ENCODE measurements at regions not wholly inside any gene's neighbourhood (a gene's known extent, or its start where the extent isn't known, plus 50 kb on each side); places are given as distances from the start of the nearest gene placed in this dataset.
"Not testable (repeated sequence)": the region's sequence is repeated elsewhere in the genome, so short reads cannot be mapped to it uniquely, and the experiment has no call there.

- no peak overlapping the region for H3K4me3 Mint-ChIP-seq
- no peak overlapping the region for H3K27ac Mint-ChIP-seq
- H3K27me3 Mint-ChIP-seq, result peaks cover 7% of the 10 kb centered on the region
- H3K9me3 Mint-ChIP-seq, result no peaks in the 10 kb centered on the region
- ChIA-PET CTCF (no interaction called here), POLR2A (no interaction called here)
- DNase-seq, result no peak
- intact Hi-C loops (cut with micrococcal nuclease), result no loop called here
- H3K4me1 Mint-ChIP-seq (ENCODE audit: low read depth), result no peaks in the 10 kb centered on the region
- H3K36me3 Mint-ChIP-seq, result no peaks in the 10 kb centered on the region
Measured at GRCh38 chr2:20499387-20499786, 52.5 kb downstream of the RHOB start.

DNA sequence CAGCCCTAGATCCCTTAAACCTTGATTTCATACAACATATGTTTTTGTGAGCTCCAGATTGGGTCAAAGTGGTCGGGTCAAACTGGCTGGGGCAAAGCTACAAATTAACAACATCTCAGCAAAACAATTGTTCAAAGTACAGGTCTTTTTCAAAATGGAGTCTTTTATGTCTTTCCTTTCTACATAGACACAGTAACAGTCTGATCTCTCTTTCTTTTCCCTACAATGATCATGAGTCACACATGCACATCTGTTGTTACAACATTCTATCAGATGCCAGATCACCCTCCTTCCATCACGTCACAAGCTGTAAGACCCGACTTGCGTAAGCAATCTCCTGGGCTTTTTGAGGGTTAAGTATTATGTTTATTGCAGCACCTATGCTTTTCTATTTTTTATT is 55.1 kb downstream of the RHOB start:
- Mint-ChIP-seq H3K36me3 (no peaks in the 10 kb centered on the region), H3K4me3 (no peak overlapping the region), H3K27ac (no peak overlapping the region), H3K9me3 (no peaks in the 10 kb centered on the region), H3K27me3 (peaks cover 7% of the 10 kb centered on the region), H3K4me1 (ENCODE audit: low read depth) (peaks cover 5% of the 10 kb centered on the region)
- DNase-seq, result no peak
- CTCF ChIA-PET, result no interaction called here
- POLR2A ChIA-PET, result no interaction called here
- intact Hi-C loops (cut with micrococcal nuclease), result no loop called here

DNA sequence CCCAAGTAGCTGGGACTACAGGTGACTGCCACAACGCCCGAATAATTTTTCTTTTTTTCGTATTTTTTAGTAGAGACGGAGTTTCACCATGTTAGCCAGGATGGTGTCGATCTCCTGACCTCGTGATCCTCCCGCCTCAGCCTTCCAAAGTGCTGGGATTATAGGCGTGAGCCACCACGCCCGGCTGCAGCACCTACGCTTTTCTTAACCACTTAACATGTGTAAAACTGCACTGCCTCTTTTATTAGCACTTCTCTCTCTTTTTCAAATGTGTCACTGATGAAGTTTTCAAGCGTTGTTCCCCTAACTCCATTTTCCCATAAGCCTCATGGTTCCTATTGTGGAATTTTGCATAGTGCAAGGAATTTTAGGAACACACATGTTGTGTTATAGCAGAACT is 55.6 kb downstream of the RHOB start:
- H3K27ac Mint-ChIP-seq; DNase-seq; H3K4me1 Mint-ChIP-seq (ENCODE audit: low read depth); CTCF ChIA-PET; H3K9me3 Mint-ChIP-seq; H3K4me3 Mint-ChIP-seq; H3K36me3 Mint-ChIP-seq; H3K27me3 Mint-ChIP-seq; intact Hi-C loops (cut with micrococcal nuclease); POLR2A ChIA-PET: not testable (repeated sequence)

DNA sequence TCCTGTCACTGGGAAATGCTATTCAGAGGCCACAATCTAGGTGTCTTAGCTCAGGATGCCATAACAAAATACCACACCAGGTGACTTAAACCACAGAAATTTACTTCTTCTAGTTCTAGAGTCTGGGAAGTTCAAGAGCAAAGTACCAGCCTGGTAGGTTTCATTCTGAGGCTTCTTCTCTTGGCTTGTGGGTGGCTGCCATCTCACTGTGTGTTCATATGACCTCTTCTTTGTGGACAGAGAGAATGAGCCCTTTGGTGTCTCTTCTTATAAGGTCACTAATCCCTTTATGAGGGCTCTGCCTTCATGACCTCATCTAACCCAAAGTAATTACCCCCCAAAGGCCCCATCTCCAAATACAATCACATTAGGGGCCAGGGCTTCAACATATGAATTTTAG is 57.3 kb downstream of the RHOB start:
- intact Hi-C loops (cut with micrococcal nuclease), result no loop called here
- H3K27ac Mint-ChIP-seq, result no peak overlapping the region
- DNase-seq, result no peak
- H3K9me3 Mint-ChIP-seq, result no peaks in the 10 kb centered on the region
- H3K36me3 Mint-ChIP-seq, result no peaks in the 10 kb centered on the region
- CTCF ChIA-PET, result no interaction called here
- POLR2A ChIA-PET, result no interaction called here
- peaks cover 7% of the 10 kb centered on the region for H3K27me3 Mint-ChIP-seq
- peaks cover 10% of the 10 kb centered on the region for H3K4me1 Mint-ChIP-seq (ENCODE audit: low read depth)
- H3K4me3 Mint-ChIP-seq, result no peak overlapping the region

DNA sequence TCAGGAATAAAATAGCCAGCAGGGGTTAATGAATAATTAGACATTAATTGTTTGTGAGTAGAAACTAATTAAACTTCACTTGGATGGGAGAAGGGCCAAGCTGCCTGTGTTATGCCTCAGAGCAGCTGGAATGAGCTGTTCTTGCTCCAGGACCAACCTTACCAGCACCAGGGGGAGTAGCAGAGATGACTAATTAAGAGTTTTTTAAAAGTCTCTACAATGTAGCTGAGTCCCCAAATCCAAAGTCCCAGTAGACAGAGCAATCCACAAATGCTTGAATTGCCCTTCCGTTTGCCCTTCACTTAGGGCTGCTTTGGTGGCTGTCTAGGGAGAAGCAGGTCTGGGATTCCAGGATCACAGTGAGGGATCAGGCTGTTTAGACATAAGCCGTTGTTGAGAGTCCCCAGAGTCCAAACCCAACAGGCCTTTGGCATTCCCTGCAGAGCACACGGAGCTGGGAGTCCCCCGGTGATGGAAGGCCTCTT is 59.4 kb downstream of the RHOB start:
- intact Hi-C loops (cut with micrococcal nuclease), result loop anchor here (2.0 kb wide), 1 partner anchor 313 kb away; no protein-coding TSS in a partner anchor
- Mint-ChIP-seq H3K27ac (no peak overlapping the region), H3K36me3 (no peaks in the 10 kb centered on the region), H3K4me3 (no peak overlapping the region), H3K9me3 (no peaks in the 10 kb centered on the region), H3K27me3 (peaks cover 3% of the 10 kb centered on the region), H3K4me1 (ENCODE audit: low read depth) (peaks cover 10% of the 10 kb centered on the region)
- ChIA-PET POLR2A (no interaction called here), CTCF (interaction anchor here (1.9 kb wide), 1 partner anchor 66 kb away, joined by 5 read pairs; no protein-coding TSS in a partner anchor)
- no peak for DNase-seq

DNA sequence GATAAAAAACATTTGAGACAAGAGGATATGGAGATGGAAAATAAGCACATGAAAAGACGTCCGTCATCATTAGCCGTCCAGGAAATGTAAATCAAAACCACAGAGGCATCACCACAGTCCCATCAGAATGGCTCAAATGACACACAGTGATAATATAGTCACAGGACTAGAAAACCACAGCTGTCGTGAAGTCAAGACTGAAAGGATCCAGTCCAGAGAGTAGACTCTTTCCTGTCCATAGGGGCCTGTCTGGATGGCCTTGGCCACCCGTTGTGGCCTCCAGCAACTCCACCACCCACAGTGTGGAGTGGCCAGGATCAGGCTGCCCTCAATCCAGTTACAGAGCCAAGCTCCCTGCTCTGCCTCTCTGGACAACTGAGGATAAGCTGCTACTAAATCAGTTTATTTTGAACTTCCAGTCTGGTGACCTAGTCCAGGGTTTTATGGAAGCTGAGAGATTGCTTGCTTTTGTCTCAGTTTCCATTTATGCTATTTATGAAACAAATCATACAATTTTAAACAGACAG is 60.4 kb downstream of the RHOB start:
- Mint-ChIP-seq H3K27ac (no peak overlapping the region), H3K4me1 (ENCODE audit: low read depth) (peaks cover 10% of the 10 kb centered on the region), H3K9me3 (no peaks in the 10 kb centered on the region), H3K27me3 (peaks cover 3% of the 10 kb centered on the region), H3K36me3 (no peaks in the 10 kb centered on the region), H3K4me3 (no peak overlapping the region)
- intact Hi-C loops (cut with micrococcal nuclease), result loop anchor here (1.0 to 2.0 kb wide), 5 partner anchors 50 to 312 kb away; no protein-coding TSS in a partner anchor
- ChIA-PET POLR2A (interaction anchor here (1.6 kb wide), 1 partner anchor 60 kb away, joined by 4 read pairs; the partner anchor contains the start of gene RHOB), CTCF (interaction anchor here (1.9 kb wide), 1 partner anchor 67 kb away, joined by 5 read pairs; no protein-coding TSS in a partner anchor)
- peak; percentile 61 for DNase-seq

DNA sequence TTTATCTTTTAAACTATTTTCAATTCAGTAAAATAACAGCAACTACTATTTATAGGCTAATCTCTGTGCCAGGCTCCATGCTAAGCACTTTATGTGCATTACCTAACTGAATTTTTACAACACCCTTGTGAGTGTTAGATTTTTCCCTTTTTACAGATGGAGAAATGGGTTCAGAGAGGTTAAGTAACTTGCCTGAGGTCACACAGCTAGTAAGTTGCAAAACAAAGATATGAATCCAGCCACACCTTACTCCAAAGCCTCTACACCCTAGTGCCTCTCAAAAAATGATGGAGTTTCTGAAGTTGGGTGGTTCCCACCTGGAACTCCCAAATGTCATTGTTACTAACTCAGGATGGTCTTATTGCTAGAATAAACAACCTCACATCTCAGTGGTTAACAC is 60.8 kb downstream of the RHOB start:
- intact Hi-C loops (cut with micrococcal nuclease), result loop anchor here (1.0 to 2.0 kb wide), 5 partner anchors 50 to 311 kb away; no protein-coding TSS in a partner anchor
- H3K36me3 Mint-ChIP-seq, result no peaks in the 10 kb centered on the region

DNA sequence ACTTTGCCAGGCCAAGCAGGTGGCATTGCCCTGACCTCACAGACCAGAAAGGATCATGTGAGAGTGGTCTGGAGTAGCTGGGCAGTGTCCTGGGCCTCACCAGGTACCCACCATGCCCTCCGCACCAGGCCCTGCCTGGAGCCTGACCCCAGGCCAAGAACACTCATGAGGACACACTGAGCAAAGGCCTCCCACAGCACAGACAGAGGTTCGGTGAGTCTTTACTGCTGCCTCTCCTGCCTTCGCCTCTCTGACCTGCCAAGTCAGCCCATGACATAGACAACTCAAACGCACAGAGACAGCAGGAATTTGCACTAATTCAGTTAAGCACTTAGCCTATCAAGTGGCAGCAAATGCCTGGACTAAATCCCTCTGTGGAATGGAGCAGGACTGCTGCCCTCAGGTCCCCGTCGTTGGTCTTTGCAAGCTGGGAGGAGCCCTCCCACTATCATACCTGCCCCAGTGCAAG is 62.5 kb downstream of the RHOB start:
- H3K27ac Mint-ChIP-seq, result no peak overlapping the region
- intact Hi-C loops (cut with micrococcal nuclease), result no loop called here
- POLR2A ChIA-PET, result no interaction called here
- CTCF ChIA-PET, result no interaction called here
- H3K4me3 Mint-ChIP-seq, result no peak overlapping the region
- DNase-seq, result no peak
- peaks cover 2% of the 10 kb centered on the region for H3K27me3 Mint-ChIP-seq
- H3K9me3 Mint-ChIP-seq, result no peaks in the 10 kb centered on the region
- H3K4me1 Mint-ChIP-seq (ENCODE audit: low read depth), result peaks cover 10% of the 10 kb centered on the region
- no peaks in the 10 kb centered on the region for H3K36me3 Mint-ChIP-seq

More for the DNA sequence above, 60.8 kb downstream of the RHOB start:
- ChIA-PET CTCF (no interaction called here), POLR2A (interaction anchor here (1.6 kb wide), 1 partner anchor 61 kb away, joined by 4 read pairs; the partner anchor contains the start of gene RHOB)
- Mint-ChIP-seq H3K4me3 (no peak overlapping the region), H3K9me3 (no peaks in the 10 kb centered on the region), H3K27me3 (peaks cover under 1% of the 10 kb centered on the region), H3K4me1 (ENCODE audit: low read depth) (peaks cover 10% of the 10 kb centered on the region), H3K27ac (no peak overlapping the region)
- no peak for DNase-seq

- ChIA-PET CTCF (no interaction called here), POLR2A (no interaction called here)
- Mint-ChIP-seq H3K27me3 (peaks cover 2% of the 10 kb centered on the region), H3K4me1 (ENCODE audit: low read depth) (peaks cover 10% of the 10 kb centered on the region), H3K9me3 (peaks cover under 1% of the 10 kb centered on the region), H3K36me3 (no peaks in the 10 kb centered on the region), H3K4me3 (no peak overlapping the region), H3K27ac (no peak overlapping the region)
- intact Hi-C loops (cut with micrococcal nuclease), result no loop called here
- peak; percentile 27 for DNase-seq
Measured at GRCh38 chr2:20509770-20510490, 63.1 kb downstream of the RHOB start.

DNA sequence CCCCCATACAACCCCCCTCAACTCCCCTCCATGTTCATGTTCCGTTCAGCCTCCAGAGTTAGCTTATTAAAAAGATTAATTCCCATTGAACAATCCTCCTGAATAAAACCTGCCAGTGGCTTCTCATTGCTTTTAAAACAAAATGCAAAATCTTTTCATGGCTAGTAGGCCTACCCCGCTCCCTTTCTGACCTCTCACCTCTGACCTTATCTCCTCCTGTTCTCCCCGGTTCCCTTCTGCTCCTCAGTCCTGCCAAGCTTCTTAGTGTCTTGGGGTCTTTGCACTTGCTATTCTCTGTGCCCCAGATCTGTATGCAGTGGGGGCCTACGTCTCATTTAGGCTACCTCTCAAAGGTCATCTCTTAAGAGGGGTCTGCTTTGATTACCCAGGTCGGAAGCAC is 64.3 kb downstream of the RHOB start:
- peaks cover 2% of the 10 kb centered on the region for H3K27me3 Mint-ChIP-seq
- ChIA-PET POLR2A (no interaction called here), CTCF (no interaction called here)
- no peak overlapping the region for H3K27ac Mint-ChIP-seq
- H3K36me3 Mint-ChIP-seq, result no peaks in the 10 kb centered on the region
- intact Hi-C loops (cut with micrococcal nuclease), result no loop called here
- H3K4me1 Mint-ChIP-seq (ENCODE audit: low read depth), result peaks cover 10% of the 10 kb centered on the region
- H3K4me3 Mint-ChIP-seq, result no peak overlapping the region
- DNase-seq, result no peak
- H3K9me3 Mint-ChIP-seq, result peaks cover 5% of the 10 kb centered on the region

DNA sequence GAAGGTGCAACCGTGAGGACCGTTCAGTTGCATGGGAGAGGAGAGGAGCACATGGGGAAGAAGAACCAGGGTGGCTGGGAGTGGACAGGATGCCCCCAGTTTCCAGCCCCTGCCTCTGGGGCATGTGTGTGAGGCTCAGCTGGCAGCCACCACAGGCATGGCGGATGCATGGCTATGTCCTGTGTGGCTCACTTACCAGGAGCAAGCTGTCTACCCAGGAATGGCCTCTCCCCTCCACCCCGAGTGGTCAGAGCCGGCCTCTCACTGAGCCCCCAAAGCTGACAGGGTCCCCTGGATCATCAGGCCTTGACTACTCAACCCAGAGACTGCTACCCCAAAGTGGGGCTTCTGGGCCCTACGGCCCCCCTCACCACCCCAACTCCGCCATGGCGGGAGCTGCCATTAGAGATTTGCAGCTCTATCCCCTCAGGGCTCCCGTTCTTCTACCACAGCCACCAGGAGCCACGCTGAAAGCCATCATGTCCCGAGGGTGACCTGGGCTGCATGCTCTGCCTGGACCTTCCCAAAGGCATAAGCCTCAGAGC is 65.3 kb downstream of the RHOB start:
- H3K4me1 Mint-ChIP-seq (ENCODE audit: low read depth), result peaks cover 9% of the 10 kb centered on the region
- CTCF ChIA-PET, result no interaction called here
- POLR2A ChIA-PET, result no interaction called here

GRCh38 chr2:20513946-20514345 is 67.1 kb downstream of the RHOB start:
- intact Hi-C loops (cut with micrococcal nuclease), result no loop called here
- Mint-ChIP-seq H3K27ac (no peak overlapping the region), H3K4me1 (ENCODE audit: low read depth) (peaks cover 6% of the 10 kb centered on the region), H3K4me3 (no peak overlapping the region), H3K9me3 (peaks cover 5% of the 10 kb centered on the region), H3K27me3 (peaks cover 2% of the 10 kb centered on the region), H3K36me3 (no peaks in the 10 kb centered on the region)
- no peak for DNase-seq
- POLR2A ChIA-PET, result no interaction called here
- CTCF ChIA-PET, result no interaction called here

More for the DNA sequence above, 65.3 kb downstream of the RHOB start:
- Mint-ChIP-seq H3K27me3 (peaks cover 2% of the 10 kb centered on the region), H3K36me3 (no peaks in the 10 kb centered on the region), H3K4me3 (no peak overlapping the region), H3K9me3 (peaks cover 5% of the 10 kb centered on the region), H3K27ac (no peak overlapping the region)
- intact Hi-C loops (cut with micrococcal nuclease), result no loop called here
- no peak for DNase-seq

All from activated CD4-positive, alpha-beta memory T cell treated with anti-CD3 and anti-CD28 coated beads for 36 hours (primary cell).